Karpas-422 (cell line): ENCODE measurements at regions not wholly inside any gene's neighbourhood (a gene's known extent, or its start where the extent isn't known, plus 50 kb on each side); places are given as distances from the start of the nearest gene placed in this dataset.

ENCODE experiments used
- DNase-seq: peaks from one replicate; pipeline ENCODE4 v3.0.0-alpha.2; 2015
- H2AFZ ChIP-seq: fragments of 200-600 bp; sonication (generic); 2 replicates; pipeline ENCODE4 v1.6.1; 2014; ENCODE audit warnings: antibody characterized with exemption, low read length, mixed read lengths
- H3K27ac ChIP-seq: fragments of 200-600 bp; sonication (generic); 2 replicates; pipeline ENCODE4 v1.5.1; 2014; ENCODE audit warnings: mild to moderate bottlenecking, low read length, moderate library complexity
- H3K27me3 ChIP-seq: fragments of 200-600 bp; sonication (generic); 2 replicates; pipeline ENCODE4 v1.6.1; 2014; ENCODE audit warnings: low read length, mixed read lengths
- H3K36me3 ChIP-seq: fragments of 200-600 bp; sonication (generic); 2 replicates; pipeline ENCODE4 v1.6.1; 2014; ENCODE audit warnings: low read length, mixed read lengths; ENCODE audit not compliant: insufficient read depth
- H3K4me1 ChIP-seq: fragments of 200-600 bp; sonication (generic); 2 replicates; pipeline ENCODE4 v1.6.1; 2014; ENCODE audit warnings: mild to moderate bottlenecking, low read length, mixed read lengths
- H3K4me2 ChIP-seq: fragments of 200-600 bp; sonication (generic); 2 replicates; pipeline ENCODE4 v1.6.1; 2014; ENCODE audit warnings: low read length, low read depth, mild to moderate bottlenecking; ENCODE audit not compliant: poor library complexity, severe bottlenecking
- H3K4me3 ChIP-seq: fragments of 200-600 bp; sonication (generic); 2 replicates; pipeline ENCODE4 v1.5.1; 2014; ENCODE audit warnings: mild to moderate bottlenecking, antibody characterized with exemption, low read length, mixed read lengths
- H3K79me2 ChIP-seq: fragments of 200-600 bp; sonication (generic); 2 replicates; pipeline ENCODE4 v1.6.1; 2014; ENCODE audit warnings: mild to moderate bottlenecking, low read length, mixed read lengths
- H3K9ac ChIP-seq: fragments of 200-600 bp; sonication (generic); 2 replicates; pipeline ENCODE4 v1.6.0; 2014; ENCODE audit warnings: low read length
- H3K9me2 ChIP-seq: fragments of 200-600 bp; sonication (generic), shearing (Covaris generic); replicated peaks from 2 replicates; pipeline ENCODE4 v1.6.0; 2014; ENCODE audit warnings: mild to moderate bottlenecking, low read length, moderate library complexity; ENCODE audit not compliant: insufficient read depth
- H3K9me3 ChIP-seq: fragments of 300-700, 200-600 bp; sonication (generic); 2 replicates; pipeline ENCODE4 v1.6.1; 2014; ENCODE audit warnings: low read length, mixed read lengths
- H4K20me1 ChIP-seq: fragments of 200-600 bp; sonication (generic); 2 replicates; pipeline ENCODE4 v1.6.1; 2014; ENCODE audit warnings: mild to moderate bottlenecking, antibody characterized with exemption, low read length, low read depth; ENCODE audit not compliant: insufficient read depth

DNA sequence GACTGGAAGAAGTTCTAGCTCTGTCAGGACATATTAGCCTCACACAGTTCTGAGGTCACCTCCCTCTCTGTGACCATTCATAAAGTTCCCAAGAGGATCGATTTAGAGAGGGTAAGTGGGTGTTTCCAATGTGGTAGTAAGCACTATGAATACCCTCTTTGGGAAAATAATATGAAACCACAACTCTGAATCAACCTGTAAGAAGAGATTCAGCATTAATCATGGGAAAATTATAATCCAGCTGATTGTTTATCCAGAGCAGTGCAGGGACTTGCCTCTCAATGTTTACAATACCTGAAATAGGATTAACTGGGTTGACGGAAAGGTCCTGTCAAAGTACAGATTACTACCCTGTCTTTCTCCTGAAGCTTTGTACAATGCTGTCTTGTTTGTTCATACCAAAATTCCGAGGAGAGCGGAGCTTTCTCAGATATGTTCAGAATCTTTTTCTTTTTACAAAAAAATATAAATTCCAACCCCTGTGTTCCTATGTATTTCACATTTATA, 302.9 kb upstream of the DPPA4 start:
- H3K36me3 ChIP-seq: no peaks in the 10 kb centered on the region
- H4K20me1 ChIP-seq: no peaks in the 10 kb centered on the region
- H3K4me3 ChIP-seq: no peak overlapping the region
- no peaks in the 10 kb centered on the region for H3K79me2 ChIP-seq
- no peak for DNase-seq
- peaks cover 9% of the 10 kb centered on the region; the same call in 1 of the 2 replicates for H3K9me3 ChIP-seq
- no peak overlapping the region for H2AFZ ChIP-seq
- no peaks in the 10 kb centered on the region for H3K9me2 ChIP-seq
- no peaks in the 10 kb centered on the region for H3K4me1 ChIP-seq
- no peak overlapping the region for H3K4me2 ChIP-seq
- no peak overlapping the region for H3K27ac ChIP-seq
- H3K27me3 ChIP-seq: no peaks in the 10 kb centered on the region
- no peak overlapping the region for H3K9ac ChIP-seq

DNA sequence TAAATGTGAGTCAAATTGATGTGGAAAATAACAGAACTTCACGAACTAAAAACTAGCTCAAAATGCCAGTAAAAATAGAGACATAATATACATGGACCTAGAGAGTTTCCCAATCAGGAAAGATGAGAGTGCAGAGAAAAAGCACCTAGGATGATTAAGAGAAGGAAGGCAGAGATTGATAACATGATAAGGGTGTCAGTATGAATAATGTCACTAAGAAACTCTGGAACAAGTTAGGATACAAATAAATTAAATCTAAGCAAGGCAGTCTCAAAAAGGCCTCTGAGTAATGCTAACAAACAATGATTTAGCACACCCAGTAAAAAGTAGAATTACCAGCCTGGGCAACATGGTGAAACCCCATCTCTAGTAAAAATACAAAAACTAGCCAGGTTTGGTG, 304.7 kb upstream of the DPPA4 start:
- Histone ChIP-seq H3K27me3 (no peaks in the 10 kb centered on the region), H2AFZ (no peak overlapping the region), H3K9me2 (no peaks in the 10 kb centered on the region), H3K4me3 (no peak overlapping the region), H3K36me3 (no peaks in the 10 kb centered on the region), H3K9me3 (peaks cover 5% of the 10 kb centered on the region; the same call in 1 of the 2 replicates), H4K20me1 (no peaks in the 10 kb centered on the region), H3K4me2 (no peak overlapping the region), H3K9ac (no peak overlapping the region), H3K79me2 (no peaks in the 10 kb centered on the region), H3K4me1 (no peaks in the 10 kb centered on the region), H3K27ac (no peak overlapping the region)
- DNase-seq: no peak

DNA sequence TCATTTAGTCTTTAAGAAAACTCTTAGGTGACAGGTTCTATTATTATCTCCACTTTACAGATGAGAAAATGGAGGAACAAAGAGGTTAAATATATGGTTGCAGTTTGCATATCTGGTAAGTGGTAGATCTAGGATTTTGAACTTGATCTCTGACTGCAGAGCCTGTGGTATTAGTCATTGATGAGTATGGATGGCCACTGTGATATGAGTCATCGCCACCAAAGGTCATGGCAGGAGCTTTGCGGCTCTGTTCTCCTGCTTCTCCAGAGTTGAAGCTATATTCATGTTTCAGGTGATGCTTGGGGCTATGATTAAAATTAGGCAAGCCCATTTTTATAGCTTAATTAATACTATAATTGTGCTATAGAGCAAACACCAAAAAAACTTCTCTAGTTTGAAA, 306.2 kb upstream of the DPPA4 start:
- Histone ChIP-seq H4K20me1 (no peaks in the 10 kb centered on the region), H3K9ac (no peak overlapping the region), H3K9me3 (no peaks in the 10 kb centered on the region; the same call in 1 of the 2 replicates), H3K36me3 (no peaks in the 10 kb centered on the region), H2AFZ (no peak overlapping the region), H3K9me2 (no peaks in the 10 kb centered on the region), H3K27me3 (no peaks in the 10 kb centered on the region), H3K4me3 (no peak overlapping the region), H3K27ac (no peak overlapping the region), H3K79me2 (no peaks in the 10 kb centered on the region), H3K4me1 (no peaks in the 10 kb centered on the region), H3K4me2 (no peak overlapping the region)
- DNase-seq: no peak

DNA sequence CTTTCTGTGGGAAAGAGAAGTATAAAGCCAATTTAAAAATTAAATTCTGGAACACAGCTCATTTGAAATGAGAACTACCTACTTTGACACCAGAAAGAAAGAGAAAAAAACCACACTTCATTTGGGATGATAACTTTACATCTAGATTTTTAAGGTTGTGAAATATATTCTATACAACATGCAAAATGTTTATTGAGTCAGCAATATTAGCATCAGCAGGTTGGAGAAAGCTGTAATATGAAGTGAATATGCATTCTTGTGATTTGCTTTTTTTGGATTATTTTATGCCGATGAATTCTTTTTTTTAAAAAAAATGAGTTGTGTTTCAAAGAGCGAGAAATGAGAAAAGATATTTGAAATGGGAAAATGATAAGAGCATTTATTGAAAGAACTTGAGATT, 307.0 kb upstream of the DPPA4 start:
- no peaks in the 10 kb centered on the region; the same call in 1 of the 2 replicates for H3K9me3 ChIP-seq
- no peak overlapping the region for H3K27ac ChIP-seq
- no peaks in the 10 kb centered on the region for H4K20me1 ChIP-seq
- H3K9me2 ChIP-seq: no peaks in the 10 kb centered on the region
- no peaks in the 10 kb centered on the region for H3K4me1 ChIP-seq
- no peak overlapping the region for H3K4me3 ChIP-seq
- no peak overlapping the region for H2AFZ ChIP-seq
- no peaks in the 10 kb centered on the region for H3K36me3 ChIP-seq
- no peak overlapping the region for H3K4me2 ChIP-seq
- H3K27me3 ChIP-seq: no peaks in the 10 kb centered on the region
- no peaks in the 10 kb centered on the region for H3K79me2 ChIP-seq
- no peak for DNase-seq
- no peak overlapping the region for H3K9ac ChIP-seq

DNA sequence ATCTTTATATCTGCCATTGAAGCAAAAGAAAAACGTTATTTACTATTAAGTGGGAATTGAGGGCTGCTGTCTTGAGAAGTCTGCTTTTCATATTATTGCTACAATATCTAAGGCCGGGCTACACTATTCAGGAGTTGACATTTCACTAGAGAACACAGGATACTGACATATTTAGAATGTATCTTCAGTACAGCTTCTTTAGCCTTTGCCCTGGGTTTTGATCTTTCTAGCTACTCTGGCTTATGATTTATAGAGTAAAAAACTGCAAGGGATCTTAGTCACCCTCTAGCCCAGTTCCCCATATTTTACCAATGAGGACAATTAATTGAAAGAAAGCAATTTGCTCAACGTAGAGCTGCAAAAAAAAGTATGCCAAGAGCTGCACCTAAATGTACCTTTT, 307.4 kb upstream of the DPPA4 start:
- no peaks in the 10 kb centered on the region for H3K27me3 ChIP-seq
- no peak overlapping the region for H2AFZ ChIP-seq
- no peak overlapping the region for H3K4me3 ChIP-seq
- no peak overlapping the region for H3K27ac ChIP-seq
- no peaks in the 10 kb centered on the region for H3K36me3 ChIP-seq
- H3K9ac ChIP-seq: no peak overlapping the region
- H4K20me1 ChIP-seq: no peaks in the 10 kb centered on the region
- no peak for DNase-seq
- H3K9me3 ChIP-seq: no peaks in the 10 kb centered on the region; the same call in 1 of the 2 replicates
- no peak overlapping the region for H3K4me2 ChIP-seq
- H3K4me1 ChIP-seq: no peaks in the 10 kb centered on the region
- no peaks in the 10 kb centered on the region for H3K9me2 ChIP-seq
- no peaks in the 10 kb centered on the region for H3K79me2 ChIP-seq

DNA sequence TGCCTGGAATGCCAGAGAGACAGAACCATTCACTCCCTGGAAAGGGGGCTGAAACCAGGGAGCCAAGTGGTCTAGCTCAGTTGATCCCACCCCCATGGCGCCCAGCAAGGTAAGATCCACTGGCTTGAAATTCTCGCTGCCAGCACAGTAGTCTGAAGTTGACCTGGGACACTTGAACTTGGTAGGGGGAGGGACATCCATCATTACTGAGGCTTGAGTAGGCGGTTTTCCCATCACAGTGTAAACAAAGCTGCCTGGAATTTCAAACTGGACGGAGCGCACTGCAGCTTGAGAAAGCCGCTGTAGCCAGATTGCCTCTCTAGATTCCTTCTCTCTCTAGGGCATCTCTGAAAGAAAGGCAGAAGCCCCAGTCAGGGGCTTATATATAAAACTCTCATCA, 310.7 kb upstream of the DPPA4 start:
- H3K4me1 ChIP-seq: no peaks in the 10 kb centered on the region
- no peaks in the 10 kb centered on the region for H4K20me1 ChIP-seq
- no peak for DNase-seq
- H3K27me3 ChIP-seq: no peaks in the 10 kb centered on the region
- H2AFZ ChIP-seq: no peak overlapping the region
- no peak overlapping the region for H3K4me2 ChIP-seq
- no peak overlapping the region for H3K27ac ChIP-seq
- H3K9me3 ChIP-seq: no peaks in the 10 kb centered on the region; the same call in 1 of the 2 replicates
- H3K9me2 ChIP-seq: no peaks in the 10 kb centered on the region
- H3K79me2 ChIP-seq: no peaks in the 10 kb centered on the region
- no peaks in the 10 kb centered on the region for H3K36me3 ChIP-seq
- no peak overlapping the region for H3K9ac ChIP-seq
- no peak overlapping the region for H3K4me3 ChIP-seq

DNA sequence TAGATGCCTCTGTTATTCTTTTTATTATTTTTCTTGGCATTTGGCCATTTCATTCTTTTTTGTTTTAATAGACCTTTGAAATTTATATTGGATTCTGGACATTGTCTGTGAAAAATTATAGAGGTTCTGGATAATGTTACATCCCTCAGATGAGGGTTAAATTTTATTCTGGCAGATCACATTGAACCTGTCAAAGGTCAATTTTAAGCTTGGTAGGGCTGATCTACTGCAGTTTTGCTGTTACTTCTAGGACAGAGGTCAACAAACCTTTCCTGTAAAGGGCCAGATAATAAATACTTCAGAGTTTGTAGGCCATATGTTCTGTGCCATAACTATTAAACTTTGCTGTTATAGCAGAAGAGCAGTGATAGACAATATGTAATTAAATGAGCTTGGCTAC, 318.9 kb upstream of the DPPA4 start:
- no peaks in the 10 kb centered on the region for H3K27me3 ChIP-seq
- H3K4me3 ChIP-seq: no peak overlapping the region
- DNase-seq: no peak

DNA sequence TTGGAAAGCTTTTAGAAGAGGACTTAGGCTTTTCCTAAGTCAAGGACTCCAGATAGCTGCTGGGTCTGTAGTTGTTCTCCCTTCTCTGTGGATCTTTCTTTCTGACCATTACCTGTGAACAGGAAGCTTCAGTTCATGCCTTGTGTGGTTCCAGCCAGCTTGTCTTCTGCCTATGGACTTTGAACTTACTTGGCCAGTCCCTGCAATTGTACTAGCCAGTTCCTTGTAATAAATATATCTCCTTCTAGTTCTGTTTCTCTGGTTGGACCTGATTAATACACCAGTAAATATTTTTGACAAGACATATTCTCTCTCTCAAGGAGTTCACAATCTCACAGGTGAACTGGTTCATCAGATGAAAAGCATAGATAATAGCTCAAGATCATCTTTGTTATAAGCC, 341.3 kb upstream of the DPPA4 start:
- H3K9me3 ChIP-seq: peaks cover 6% of the 10 kb centered on the region
- H3K4me3 ChIP-seq: no peak overlapping the region
- no peak overlapping the region for H2AFZ ChIP-seq
- no peaks in the 10 kb centered on the region for H3K36me3 ChIP-seq
- no peak overlapping the region for H3K4me2 ChIP-seq
- no peak overlapping the region for H3K9ac ChIP-seq
- H3K27me3 ChIP-seq: no peaks in the 10 kb centered on the region
- H3K4me1 ChIP-seq: no peaks in the 10 kb centered on the region
- no peaks in the 10 kb centered on the region for H3K79me2 ChIP-seq
- DNase-seq: no peak
- no peaks in the 10 kb centered on the region for H4K20me1 ChIP-seq
- H3K9me2 ChIP-seq: no peaks in the 10 kb centered on the region
- no peak overlapping the region for H3K27ac ChIP-seq

More for the DNA sequence above, 318.9 kb upstream of the DPPA4 start:
- Histone ChIP-seq H4K20me1 (no peaks in the 10 kb centered on the region), H3K9me3 (peaks cover 9% of the 10 kb centered on the region), H3K9me2 (no peaks in the 10 kb centered on the region), H3K79me2 (no peaks in the 10 kb centered on the region), H3K36me3 (no peaks in the 10 kb centered on the region), H3K9ac (no peak overlapping the region), H2AFZ (no peak overlapping the region), H3K4me1 (no peaks in the 10 kb centered on the region), H3K27ac (no peak overlapping the region), H3K4me2 (no peak overlapping the region)

DNA sequence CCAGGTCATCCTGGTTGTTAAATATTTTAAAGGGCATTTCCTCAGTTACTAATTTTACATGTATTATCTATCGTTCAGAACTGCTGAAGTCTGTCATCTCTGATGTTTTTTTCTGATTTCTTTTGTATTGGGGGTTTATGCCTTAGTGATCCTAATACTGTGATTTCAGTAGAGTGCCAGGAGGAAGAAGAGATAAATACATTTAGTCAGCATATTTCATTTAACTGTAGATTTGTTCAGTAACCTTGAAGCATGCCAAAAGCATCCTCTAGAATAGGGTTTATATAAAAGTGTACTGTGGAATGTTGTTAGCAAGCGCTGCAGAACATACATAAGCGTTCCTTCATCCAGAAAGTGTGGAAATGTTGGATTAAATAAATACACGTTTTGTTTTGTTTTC, 342.3 kb upstream of the DPPA4 start:
- Histone ChIP-seq H3K9ac (no peak overlapping the region), H3K27ac (no peak overlapping the region), H3K4me1 (no peaks in the 10 kb centered on the region), H3K36me3 (no peaks in the 10 kb centered on the region), H2AFZ (no peak overlapping the region), H3K79me2 (no peaks in the 10 kb centered on the region), H4K20me1 (no peaks in the 10 kb centered on the region), H3K27me3 (no peaks in the 10 kb centered on the region), H3K4me2 (no peak overlapping the region), H3K9me3 (peaks cover 6% of the 10 kb centered on the region), H3K4me3 (no peak overlapping the region), H3K9me2 (no peaks in the 10 kb centered on the region)
- DNase-seq: no peak
